SK-N-SH (cell line): ENCODE measurements at regions not wholly inside any gene's neighbourhood (a gene's known extent, or its start where the extent isn't known, plus 50 kb on each side); places are given as distances from the start of the nearest gene placed in this dataset.

ENCODE experiments used
- ELF1 ChIP-seq: IDR thresholded peaks from 2 replicates; pipeline ENCODE4 v1.4.0; 2012
- EP300 ChIP-seq, 2 experiments: IDR thresholded peaks; 2 replicates each; pipeline versions ENCODE4 v1.4.0 to v1.6.1; 2012; ENCODE audit warnings: borderline replicate concordance in 1 of 2, low read depth in 1 of 2, low read length in 1 of 2
- EZH2phosphoT487 ChIP-seq: fragments of 200-600 bp; sonication (generic); IDR thresholded peaks from 2 replicates; pipeline ENCODE4 v1.6.1; 2017; ENCODE audit warnings: low read depth, mixed run types, mild to moderate bottlenecking, antibody characterized with exemption, moderate library complexity, borderline replicate concordance
- NFIC ChIP-seq: IDR thresholded peaks from 2 replicates; pipeline ENCODE4 v1.4.0; 2012; ENCODE audit warnings: borderline replicate concordance
- SMC3 ChIP-seq: IDR thresholded peaks from 2 replicates; pipeline ENCODE4 v1.6.1; 2012; ENCODE audit warnings: low read depth, low read length, improper control_type of control experiment
- YY1 ChIP-seq: IDR thresholded peaks from 2 replicates; pipeline ENCODE4 v1.4.0; 2012; ENCODE audit warnings: low read depth, mild to moderate bottlenecking
- TF ChIP-seq, protein P1 (sequence below): fragments of 150-350 bp; IDR thresholded peaks from 2 replicates; pipeline ENCODE4 v1.6.1; 2017; ENCODE audit warnings: antibody characterized with exemption, low read length, low read depth, borderline replicate concordance
- TF ChIP-seq, protein P2 (sequence below): fragments of 200-600 bp; sonication (generic); IDR thresholded peaks from 2 replicates; pipeline ENCODE4 v1.6.1; 2017; ENCODE audit warnings: antibody characterized with exemption, mild to moderate bottlenecking, moderate library complexity
- TF ChIP-seq, protein P3 (sequence below): IDR thresholded peaks from 2 replicates; pipeline ENCODE4 v1.6.1; 2012; ENCODE audit warnings: mild to moderate bottlenecking, low read depth, low read length, moderate library complexity

DNA sequence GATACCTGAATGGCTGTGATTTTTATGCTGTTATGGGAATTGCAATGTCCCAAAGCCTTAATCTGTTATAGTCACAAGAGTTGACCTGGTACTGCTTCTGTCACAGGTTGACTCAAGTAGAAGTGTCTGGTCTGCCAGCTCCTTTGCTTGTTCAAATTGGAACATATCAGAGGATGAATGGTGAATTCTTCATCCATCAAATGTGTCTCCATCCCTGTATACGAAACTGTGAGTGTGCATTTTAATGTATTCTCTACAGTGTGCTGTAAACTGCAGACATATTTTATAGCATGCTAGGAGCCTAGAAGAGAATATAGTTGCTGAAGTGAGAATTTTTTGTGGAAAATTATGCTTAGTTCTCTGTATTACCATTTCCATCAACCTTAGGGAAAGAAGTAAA lies 608.4 kb downstream of the AMY1C start:
- TF ChIP-seq, protein P1, sequence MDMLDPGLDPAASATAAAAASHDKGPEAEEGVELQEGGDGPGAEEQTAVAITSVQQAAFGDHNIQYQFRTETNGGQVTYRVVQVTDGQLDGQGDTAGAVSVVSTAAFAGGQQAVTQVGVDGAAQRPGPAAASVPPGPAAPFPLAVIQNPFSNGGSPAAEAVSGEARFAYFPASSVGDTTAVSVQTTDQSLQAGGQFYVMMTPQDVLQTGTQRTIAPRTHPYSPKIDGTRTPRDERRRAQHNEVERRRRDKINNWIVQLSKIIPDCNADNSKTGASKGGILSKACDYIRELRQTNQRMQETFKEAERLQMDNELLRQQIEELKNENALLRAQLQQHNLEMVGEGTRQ = no peak
- TF ChIP-seq, protein P2, sequence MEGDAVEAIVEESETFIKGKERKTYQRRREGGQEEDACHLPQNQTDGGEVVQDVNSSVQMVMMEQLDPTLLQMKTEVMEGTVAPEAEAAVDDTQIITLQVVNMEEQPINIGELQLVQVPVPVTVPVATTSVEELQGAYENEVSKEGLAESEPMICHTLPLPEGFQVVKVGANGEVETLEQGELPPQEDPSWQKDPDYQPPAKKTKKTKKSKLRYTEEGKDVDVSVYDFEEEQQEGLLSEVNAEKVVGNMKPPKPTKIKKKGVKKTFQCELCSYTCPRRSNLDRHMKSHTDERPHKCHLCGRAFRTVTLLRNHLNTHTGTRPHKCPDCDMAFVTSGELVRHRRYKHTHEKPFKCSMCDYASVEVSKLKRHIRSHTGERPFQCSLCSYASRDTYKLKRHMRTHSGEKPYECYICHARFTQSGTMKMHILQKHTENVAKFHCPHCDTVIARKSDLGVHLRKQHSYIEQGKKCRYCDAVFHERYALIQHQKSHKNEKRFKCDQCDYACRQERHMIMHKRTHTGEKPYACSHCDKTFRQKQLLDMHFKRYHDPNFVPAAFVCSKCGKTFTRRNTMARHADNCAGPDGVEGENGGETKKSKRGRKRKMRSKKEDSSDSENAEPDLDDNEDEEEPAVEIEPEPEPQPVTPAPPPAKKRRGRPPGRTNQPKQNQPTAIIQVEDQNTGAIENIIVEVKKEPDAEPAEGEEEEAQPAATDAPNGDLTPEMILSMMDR = no peak
- TF ChIP-seq EP300 (IDR thresholded peaks at IDR 0.05; ENCODE audit: borderline replicate concordance in 1 of 2, low read depth in 1 of 2, low read length in 1 of 2) (no peak), SMC3 (no peak), NFIC (no peak), YY1 (no peak), ELF1 (no peak), EZH2phosphoT487 (no peak)
- TF ChIP-seq, protein P3, sequence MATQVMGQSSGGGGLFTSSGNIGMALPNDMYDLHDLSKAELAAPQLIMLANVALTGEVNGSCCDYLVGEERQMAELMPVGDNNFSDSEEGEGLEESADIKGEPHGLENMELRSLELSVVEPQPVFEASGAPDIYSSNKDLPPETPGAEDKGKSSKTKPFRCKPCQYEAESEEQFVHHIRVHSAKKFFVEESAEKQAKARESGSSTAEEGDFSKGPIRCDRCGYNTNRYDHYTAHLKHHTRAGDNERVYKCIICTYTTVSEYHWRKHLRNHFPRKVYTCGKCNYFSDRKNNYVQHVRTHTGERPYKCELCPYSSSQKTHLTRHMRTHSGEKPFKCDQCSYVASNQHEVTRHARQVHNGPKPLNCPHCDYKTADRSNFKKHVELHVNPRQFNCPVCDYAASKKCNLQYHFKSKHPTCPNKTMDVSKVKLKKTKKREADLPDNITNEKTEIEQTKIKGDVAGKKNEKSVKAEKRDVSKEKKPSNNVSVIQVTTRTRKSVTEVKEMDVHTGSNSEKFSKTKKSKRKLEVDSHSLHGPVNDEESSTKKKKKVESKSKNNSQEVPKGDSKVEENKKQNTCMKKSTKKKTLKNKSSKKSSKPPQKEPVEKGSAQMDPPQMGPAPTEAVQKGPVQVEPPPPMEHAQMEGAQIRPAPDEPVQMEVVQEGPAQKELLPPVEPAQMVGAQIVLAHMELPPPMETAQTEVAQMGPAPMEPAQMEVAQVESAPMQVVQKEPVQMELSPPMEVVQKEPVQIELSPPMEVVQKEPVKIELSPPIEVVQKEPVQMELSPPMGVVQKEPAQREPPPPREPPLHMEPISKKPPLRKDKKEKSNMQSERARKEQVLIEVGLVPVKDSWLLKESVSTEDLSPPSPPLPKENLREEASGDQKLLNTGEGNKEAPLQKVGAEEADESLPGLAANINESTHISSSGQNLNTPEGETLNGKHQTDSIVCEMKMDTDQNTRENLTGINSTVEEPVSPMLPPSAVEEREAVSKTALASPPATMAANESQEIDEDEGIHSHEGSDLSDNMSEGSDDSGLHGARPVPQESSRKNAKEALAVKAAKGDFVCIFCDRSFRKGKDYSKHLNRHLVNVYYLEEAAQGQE = no peak
